ENCODE measurements at regions not wholly inside any gene's neighbourhood (a gene's known extent, or its start where the extent isn't known, plus 50 kb on each side); places are given as distances from the start of the nearest gene placed in this dataset.
"Not testable (repeated sequence)": the region's sequence is repeated elsewhere in the genome, so short reads cannot be mapped to it uniquely, and the experiment has no call there.

DNA sequence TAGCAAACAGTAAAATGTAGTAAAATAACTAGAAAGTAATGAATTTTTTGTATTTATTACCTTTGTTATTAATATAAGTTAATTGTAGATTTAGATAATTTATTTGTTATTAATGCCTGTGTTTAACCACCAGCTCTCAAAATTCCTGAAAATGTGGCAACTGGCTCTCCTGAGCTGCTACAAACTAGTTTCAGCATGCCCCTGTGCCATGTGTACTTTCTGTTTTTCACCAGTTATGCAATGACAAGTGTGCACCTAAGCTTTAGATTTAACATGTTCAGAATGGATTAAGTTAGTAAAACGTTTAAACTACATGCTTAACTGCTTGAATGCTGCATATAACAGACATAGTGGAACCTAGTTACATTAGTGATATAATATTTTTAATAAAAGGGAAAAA lies 88.1 kb downstream of the POSTN start:
- DNase-seq, result no peak

- DNase-seq, result no peak
Observed at GRCh38 chr13:37505531-37505930, 93.0 kb downstream of the POSTN start.

GRCh38 chr13:37504251-37504650 lies 94.3 kb downstream of the POSTN start:
- DNase-seq, result no peak

- no peak for DNase-seq
Observed at GRCh38 chr13:37503287-37503686, 95.3 kb downstream of the POSTN start.

DNA sequence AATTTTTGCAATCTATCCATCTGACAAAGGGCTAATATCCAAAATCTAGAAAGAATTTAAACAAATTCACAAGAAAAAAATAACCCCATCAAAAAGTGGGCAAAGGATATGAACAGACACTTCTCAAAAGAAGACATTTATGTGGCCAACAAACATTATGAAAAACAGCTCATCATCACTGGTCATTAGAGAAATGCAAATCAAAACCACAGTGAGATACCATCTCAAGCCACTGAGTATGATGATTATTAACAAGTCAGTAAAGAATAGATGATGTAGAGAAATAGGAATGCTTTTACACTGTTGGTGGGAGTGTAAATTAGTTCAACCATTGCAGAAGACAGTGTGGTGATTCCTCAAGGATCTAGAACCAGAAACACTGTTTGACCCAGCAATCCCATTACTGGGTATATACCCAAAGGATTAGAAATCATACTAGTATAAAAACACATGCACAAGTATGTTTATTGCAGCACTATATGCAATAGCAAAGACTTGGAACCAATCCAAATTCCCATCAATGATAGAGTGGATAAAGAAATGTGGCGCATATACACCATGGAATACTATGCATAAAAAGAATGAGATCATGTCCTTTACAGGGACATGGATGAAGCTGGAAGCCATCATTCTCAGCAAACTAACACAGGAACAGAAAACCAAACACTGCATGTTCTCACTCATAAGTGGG lies 96.1 kb downstream of the POSTN start:
- DNase-seq, result not testable (repeated sequence)

- DNase-seq, result no peak
Observed at GRCh38 chr13:37501187-37501586, 97.4 kb downstream of the POSTN start.

GRCh38 chr13:37495046-37495445 lies 103.5 kb downstream of the POSTN start:
- no peak for DNase-seq

- DNase-seq, result no peak
Observed at GRCh38 chr13:37493775-37494174, 104.8 kb downstream of the POSTN start.

GRCh38 chr13:37492741-37493514 lies 105.6 kb downstream of the POSTN start:
- no peak for DNase-seq

GRCh38 chr13:37492075-37492474 lies 106.5 kb downstream of the POSTN start:
- DNase-seq, result no peak

DNA sequence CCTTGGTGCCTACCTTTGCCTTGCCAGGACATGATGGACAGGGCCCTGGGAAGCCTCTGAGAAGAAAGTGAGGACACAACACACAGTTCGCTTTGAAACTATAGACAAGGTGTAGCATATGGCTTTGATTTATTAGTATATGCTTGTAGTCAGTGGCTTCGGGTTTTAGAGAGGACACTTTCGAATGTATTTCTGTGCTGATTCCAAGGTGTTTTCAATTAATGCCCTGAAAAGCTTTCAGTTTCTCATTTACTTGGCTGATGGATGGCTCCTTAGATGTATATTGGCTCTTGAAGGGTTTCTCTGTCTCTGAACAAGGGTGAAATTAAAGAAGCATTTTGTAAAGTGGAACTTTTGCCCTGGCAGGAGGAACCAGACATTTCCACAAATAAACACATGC lies 106.9 kb downstream of the POSTN start:
- DNase-seq, result no peak

DNA sequence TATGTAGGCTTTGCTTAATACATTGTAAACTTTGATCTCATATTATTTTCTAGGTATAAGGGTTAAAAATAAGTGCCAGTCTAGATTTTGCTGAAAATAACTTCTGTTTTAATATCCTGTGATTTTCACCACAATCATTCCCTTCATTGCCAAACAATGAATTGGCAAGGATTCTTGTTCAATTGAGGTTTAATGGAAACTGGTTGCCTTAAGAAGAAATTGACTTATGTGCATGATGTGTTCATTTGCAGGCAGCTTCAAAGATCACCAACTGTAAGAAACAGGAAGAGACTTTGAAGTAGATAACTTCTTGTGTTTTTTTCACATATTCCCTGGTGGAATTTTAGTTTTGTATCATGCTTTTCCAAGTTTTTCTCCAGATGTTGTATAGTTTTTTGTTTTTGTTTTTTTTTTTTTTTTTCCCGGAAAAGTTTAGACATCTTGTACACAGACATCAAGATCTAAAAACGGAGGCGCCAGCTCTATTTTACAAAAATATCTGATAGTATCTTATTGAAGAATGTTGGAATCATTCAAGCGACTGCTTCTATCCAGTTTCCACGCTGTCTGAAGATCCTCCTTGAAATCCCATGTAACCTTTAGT lies 108.3 kb downstream of the POSTN start:
- DNase-seq, result no peak

DNA sequence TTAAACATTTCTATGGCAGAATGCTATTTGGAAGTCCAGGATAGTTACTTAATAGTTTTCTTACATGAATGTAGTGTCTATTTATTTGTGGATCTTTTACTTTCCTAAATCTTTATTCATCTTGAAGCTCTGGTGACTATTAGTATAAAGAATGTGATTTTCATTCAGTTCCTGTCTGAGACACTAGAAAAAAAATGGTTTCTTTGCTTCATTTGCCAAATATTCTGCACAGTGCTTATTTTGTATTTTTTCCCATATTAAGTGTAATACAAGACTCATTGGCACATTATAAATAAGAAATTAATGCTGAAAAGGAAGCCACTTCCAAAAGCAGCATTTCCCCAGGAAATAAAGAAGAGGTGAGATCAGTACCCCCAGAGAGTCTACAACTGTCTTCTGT lies 109.8 kb downstream of the POSTN start:
- no peak for DNase-seq

- DNase-seq, result no peak
Observed at GRCh38 chr13:37486171-37486681, 112.3 kb downstream of the POSTN start.

GRCh38 chr13:37485756-37486155 lies 112.8 kb downstream of the POSTN start:
- no peak for DNase-seq

GRCh38 chr13:37484056-37484455 lies 114.5 kb downstream of the POSTN start:
- no peak for DNase-seq

DNA sequence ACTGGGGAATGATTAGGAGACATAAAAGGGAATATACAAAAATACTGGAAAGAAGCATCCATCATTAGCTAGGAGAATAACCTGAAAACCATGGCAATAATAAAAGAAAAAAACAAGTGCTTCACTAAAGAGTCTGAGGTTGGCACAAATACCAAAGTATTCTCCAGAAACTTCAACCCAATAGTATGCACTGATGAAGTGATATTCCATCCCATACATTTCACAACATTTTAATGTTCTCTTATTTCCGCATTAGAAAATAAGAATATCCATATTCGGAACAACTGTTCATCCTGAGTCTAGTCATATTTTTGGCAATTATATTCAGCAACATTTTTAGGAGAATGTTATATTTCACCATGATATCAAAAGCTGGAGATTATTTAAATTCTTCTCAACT lies 116.2 kb downstream of the POSTN start:
- DNase-seq, result no peak

GRCh38 chr13:37481885-37482227 lies 116.7 kb downstream of the POSTN start:
- no peak for DNase-seq

GRCh38 chr13:37481011-37481884 lies 117.3 kb downstream of the POSTN start:
- DNase-seq, result peak; percentile 16

DNA sequence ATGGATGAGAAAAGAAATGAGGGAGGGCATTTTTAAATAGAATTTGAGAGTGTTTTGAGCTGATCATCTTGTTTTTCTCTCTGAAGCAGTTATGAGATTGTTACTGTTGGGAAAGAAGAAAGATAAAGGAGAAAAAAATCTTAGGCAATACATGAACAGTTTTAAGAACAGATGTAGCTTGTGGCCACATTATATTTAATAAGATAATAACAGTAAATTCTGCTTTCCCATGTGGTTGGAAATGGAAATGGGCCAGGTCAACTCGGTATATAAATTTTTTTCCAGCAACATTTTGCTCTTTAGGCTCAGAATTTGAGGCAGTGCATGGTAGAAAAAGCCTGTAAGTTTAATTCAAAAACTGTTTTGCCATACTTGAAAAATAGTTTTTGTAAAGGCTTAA lies 118.7 kb downstream of the POSTN start:
- no peak for DNase-seq

DNA sequence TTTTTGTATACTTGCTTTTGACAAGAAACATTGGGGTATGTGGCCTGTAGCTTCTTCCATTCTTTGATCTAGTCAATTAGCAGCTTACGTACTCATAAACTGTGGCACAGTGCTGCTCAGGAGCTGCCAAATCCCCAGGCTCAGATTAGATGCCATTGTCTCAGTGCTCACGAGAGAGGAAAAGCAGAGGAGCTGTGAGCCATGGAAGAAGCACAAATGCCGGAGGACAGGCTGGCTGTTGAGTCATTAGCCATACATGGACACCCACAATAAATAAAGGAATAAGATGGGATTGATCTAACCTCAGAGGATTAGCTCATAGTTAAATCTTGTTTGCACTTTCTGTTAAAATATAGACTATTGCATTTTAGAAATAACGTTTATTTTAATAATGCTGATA lies 121.7 kb downstream of the POSTN start:
- DNase-seq, result no peak

GRCh38 chr13:37475966-37476365 lies 122.6 kb downstream of the POSTN start:
- DNase-seq, result no peak

- no peak for DNase-seq
Observed at GRCh38 chr13:37475151-37475550, 123.4 kb downstream of the POSTN start.
